CD14-positive monocyte (primary cell): ENCODE measurements at regions not wholly inside any gene's neighbourhood (a gene's known extent, or its start where the extent isn't known, plus 50 kb on each side); places are given as distances from the start of the nearest gene placed in this dataset.

Experiments used
- DNase-seq, 3 donors: peaks; one replicate each; pipeline ENCODE4 v3.0.0-alpha.2; 2011 to 2022
- H2AFZ ChIP-seq: 2 replicates; pipeline ENCODE4 v1.6.0; 2012; ENCODE audit warnings: mild to moderate bottlenecking, low read depth, low read length, inconsistent platforms; ENCODE audit not compliant: insufficient read depth, poor library complexity, severe bottlenecking
- H3K27ac ChIP-seq, 2 donors: 1 replicate in 1 of 2; 2 replicates in 1 of 2; pipeline ENCODE4 v1.5.1; 2012 to 2013; ENCODE audit warnings: low read length in 2 of 2, control low read depth in 1 of 2, inconsistent platforms in 1 of 2, low read depth in 1 of 2, mild to moderate bottlenecking in 1 of 2
- H3K27me3 ChIP-seq, 2 donors: one replicate each; pipeline versions ENCODE4 v1.6.0 to v1.6.1; 2011 to 2013; ENCODE audit warnings: low read length in 2 of 2; ENCODE audit not compliant: control insufficient read depth in 2 of 2, insufficient read depth in 2 of 2
- H3K36me3 ChIP-seq, 2 donors: replicated peaks in 1 of 2; 1 replicate in 1 of 2; 2 replicates in 1 of 2; pipeline versions ENCODE4 v1.5.1 to v1.6.1; 2012 to 2013; ENCODE audit warnings: low read length in 2 of 2, control low read depth in 1 of 2, inconsistent platforms in 1 of 2, mild to moderate bottlenecking in 1 of 2; ENCODE audit not compliant: insufficient read depth in 2 of 2, control insufficient read depth in 1 of 2
- H3K4me1 ChIP-seq, 2 donors: 1 replicate in 1 of 2; 2 replicates in 1 of 2; pipeline versions ENCODE4 v1.5.1 to v1.6.1; 2012 to 2013; ENCODE audit warnings: low read length in 2 of 2, control low read depth in 1 of 2, inconsistent platforms in 1 of 2, mild to moderate bottlenecking in 1 of 2, moderate library complexity in 1 of 2; ENCODE audit not compliant: insufficient read depth in 2 of 2, control insufficient read depth in 1 of 2
- H3K4me2 ChIP-seq: replicated peaks from 2 replicates; pipeline ENCODE3; 2012; ENCODE audit warnings: low read length, moderate library complexity, mild to moderate bottlenecking; ENCODE audit not compliant: poor library complexity, severe bottlenecking; ENCODE audit errors: extremely low read depth
- H3K4me3 ChIP-seq, 3 experiments: fragments of 200-600 bp in 1 of 3; sonication (generic) in 1 of 3; replicated peaks in 1 of 3; 1 replicate in 2 of 3; 2 replicates in 1 of 3; pipeline ENCODE4 v1.5.1; 2011 to 2013; ENCODE audit warnings: low read length in 3 of 3, mild to moderate bottlenecking in 3 of 3, control low read depth in 2 of 3, low read depth in 2 of 3, inconsistent platforms in 1 of 3, moderate library complexity in 1 of 3
- H3K79me2 ChIP-seq: 2 replicates; pipeline ENCODE4 v1.6.0; 2012; ENCODE audit warnings: mild to moderate bottlenecking, control low read depth, inconsistent platforms, low read length, moderate library complexity; ENCODE audit not compliant: insufficient read depth
- H3K9ac ChIP-seq: 2 replicates; pipeline ENCODE4 v1.6.0; 2017; ENCODE audit warnings: low read length, mild to moderate bottlenecking; ENCODE audit not compliant: insufficient read depth, poor library complexity, severe bottlenecking
- H3K9me3 ChIP-seq, 2 donors: replicated peaks in 1 of 2; 1 replicate in 1 of 2; 2 replicates in 1 of 2; pipeline versions ENCODE4 v1.5.1 to v1.6.1; 2012 to 2013; ENCODE audit warnings: low read length in 2 of 2, control low read depth in 1 of 2; ENCODE audit not compliant: control insufficient read depth in 1 of 2, insufficient read depth in 1 of 2
- H4K20me1 ChIP-seq: 2 replicates; pipeline ENCODE4 v1.6.0; 2012; ENCODE audit warnings: mild to moderate bottlenecking, low read length, control low read depth, moderate library complexity; ENCODE audit not compliant: insufficient read depth
- H3K27ac Mint-ChIP-seq, 7 donors: one replicate each; pipeline ENCODE4 v1.8.0; 2020; ENCODE audit warnings: mild to moderate bottlenecking in 7 of 7, mixed read lengths in 7 of 7, moderate library complexity in 6 of 7, inconsistent platforms in 2 of 7
- H3K27me3 Mint-ChIP-seq, 3 donors: one replicate each; pipeline ENCODE4 v1.8.0; 2021 to 2022; ENCODE audit warnings: low read depth in 3 of 3, mild to moderate bottlenecking in 3 of 3, mixed read lengths in 3 of 3, moderate library complexity in 3 of 3, inconsistent platforms in 1 of 3
- H3K36me3 Mint-ChIP-seq, 2 donors: one replicate each; pipeline ENCODE4 v1.8.0; 2020; ENCODE audit warnings: mixed read lengths in 2 of 2, inconsistent platforms in 1 of 2, mild to moderate bottlenecking in 1 of 2
- H3K4me1 Mint-ChIP-seq: one replicate; pipeline ENCODE4 v1.8.0; 2020; ENCODE audit warnings: mild to moderate bottlenecking, mixed read lengths
- H3K4me3 Mint-ChIP-seq, 2 donors: one replicate each; pipeline ENCODE4 v1.8.0; 2020; ENCODE audit warnings: mild to moderate bottlenecking in 2 of 2, mixed read lengths in 2 of 2, moderate library complexity in 1 of 2
- H3K9me3 Mint-ChIP-seq, 7 donors: one replicate each; pipeline ENCODE4 v1.8.0; 2020 to 2022; ENCODE audit warnings: mixed read lengths in 7 of 7, mild to moderate bottlenecking in 6 of 7, moderate library complexity in 6 of 7, inconsistent platforms in 2 of 7
- WGBS: methylation state at CpG from one replicate; pipeline ENCODE4 v1.1.5; 2013; ENCODE audit warnings: missing lambda C conversion rate; ENCODE audit not compliant: insufficient coverage; 5-methylcytosine and 5-hydroxymethylcytosine counted together
- intact Hi-C, 2 donors: fragments of 100-400 bp; cut with micrococcal nuclease; formaldehyde crosslinking; loops; one replicate each; pipeline versions ENCODE4 v1.15.0 to v1.15.1; 2023
- TF ChIP-seq, protein P1 (sequence below): fragments of 200-600 bp; IDR thresholded peaks from one replicate; pipeline ENCODE4 v1.8.0; 2022; ENCODE audit warnings: antibody characterized with exemption, mild to moderate bottlenecking

DNA sequence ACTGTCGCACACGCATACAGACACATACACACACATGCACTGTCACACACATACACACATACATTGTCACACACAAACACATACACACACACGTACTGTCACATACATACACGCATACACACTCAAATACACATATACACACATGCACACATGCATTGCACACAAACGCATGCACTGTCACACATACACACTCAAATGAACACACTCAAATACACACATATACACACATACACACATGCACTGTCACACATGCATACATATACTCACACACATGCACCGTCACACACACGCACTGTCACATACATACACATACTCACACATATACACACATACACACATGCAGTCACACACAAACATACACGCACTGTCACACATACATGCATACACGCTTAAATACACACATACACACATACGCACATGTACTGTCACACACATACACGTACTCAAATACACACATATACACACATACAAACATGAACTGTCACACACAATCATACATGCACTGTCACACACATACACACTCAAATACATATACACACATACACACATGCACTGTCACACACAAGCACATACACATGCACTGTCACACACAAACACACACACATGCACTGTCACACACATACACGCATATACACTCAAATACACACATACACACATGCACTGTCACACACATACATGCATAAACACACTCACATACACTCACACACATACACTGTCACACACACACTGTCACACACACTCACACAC is 548.6 kb upstream of the BTBD3 start:
- TF ChIP-seq, protein P1, sequence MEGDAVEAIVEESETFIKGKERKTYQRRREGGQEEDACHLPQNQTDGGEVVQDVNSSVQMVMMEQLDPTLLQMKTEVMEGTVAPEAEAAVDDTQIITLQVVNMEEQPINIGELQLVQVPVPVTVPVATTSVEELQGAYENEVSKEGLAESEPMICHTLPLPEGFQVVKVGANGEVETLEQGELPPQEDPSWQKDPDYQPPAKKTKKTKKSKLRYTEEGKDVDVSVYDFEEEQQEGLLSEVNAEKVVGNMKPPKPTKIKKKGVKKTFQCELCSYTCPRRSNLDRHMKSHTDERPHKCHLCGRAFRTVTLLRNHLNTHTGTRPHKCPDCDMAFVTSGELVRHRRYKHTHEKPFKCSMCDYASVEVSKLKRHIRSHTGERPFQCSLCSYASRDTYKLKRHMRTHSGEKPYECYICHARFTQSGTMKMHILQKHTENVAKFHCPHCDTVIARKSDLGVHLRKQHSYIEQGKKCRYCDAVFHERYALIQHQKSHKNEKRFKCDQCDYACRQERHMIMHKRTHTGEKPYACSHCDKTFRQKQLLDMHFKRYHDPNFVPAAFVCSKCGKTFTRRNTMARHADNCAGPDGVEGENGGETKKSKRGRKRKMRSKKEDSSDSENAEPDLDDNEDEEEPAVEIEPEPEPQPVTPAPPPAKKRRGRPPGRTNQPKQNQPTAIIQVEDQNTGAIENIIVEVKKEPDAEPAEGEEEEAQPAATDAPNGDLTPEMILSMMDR, result no peak
- no peak overlapping the region for H3K4me3 ChIP-seq
- no peaks in the 10 kb centered on the region for H3K36me3 ChIP-seq
- H3K9me3 ChIP-seq, result peaks cover 2 to 8% of the 10 kb centered on the region in 2 donors
- H3K27ac Mint-ChIP-seq, result no peak overlapping the region
- no peaks in the 10 kb centered on the region for H3K4me1 Mint-ChIP-seq
- peaks cover 0 to 7% (median under 1%) of the 10 kb centered on the region in 7 donors for H3K9me3 Mint-ChIP-seq
- H3K36me3 Mint-ChIP-seq, result no peaks in the 10 kb centered on the region
- intact Hi-C loops, result no loop called here
- H3K27ac ChIP-seq, result no peak overlapping the region
- H3K9ac ChIP-seq, result no peak overlapping the region
- no peak overlapping the region for H3K4me2 ChIP-seq
- H3K27me3 Mint-ChIP-seq, result no peaks in the 10 kb centered on the region
- no peaks in the 10 kb centered on the region for H3K4me1 ChIP-seq
- 89% methylated on average over 12 of the region's 12 CpGs for WGBS
- DNase-seq, result no peak
- H4K20me1 ChIP-seq, result no peaks in the 10 kb centered on the region
- no peak overlapping the region for H3K4me3 Mint-ChIP-seq
- no peak overlapping the region for H2AFZ ChIP-seq
- H3K79me2 ChIP-seq, result no peaks in the 10 kb centered on the region
- no peaks in the 10 kb centered on the region for H3K27me3 ChIP-seq

DNA sequence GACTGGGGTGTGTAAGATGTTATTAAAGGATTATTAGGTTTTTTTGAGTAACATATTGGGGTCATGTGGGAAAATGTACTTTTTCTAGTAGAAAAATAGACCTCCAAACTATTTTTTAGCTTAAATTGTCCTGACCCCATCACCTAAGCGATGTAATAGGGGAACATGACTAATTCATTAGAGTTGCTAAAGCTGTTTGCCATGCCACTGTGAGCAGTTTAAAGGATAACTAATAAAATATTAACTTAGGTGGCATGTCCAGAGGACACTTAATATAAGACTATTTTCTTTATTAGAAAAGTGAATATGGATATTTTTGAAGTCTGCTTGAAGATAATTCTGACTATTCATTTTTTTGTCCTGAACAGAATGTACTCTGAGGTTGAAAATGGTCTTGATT is 545.9 kb upstream of the BTBD3 start:
- no peak overlapping the region for H3K27ac Mint-ChIP-seq
- WGBS, result no CpG with 5 or more reads among the region's 1 CpG

More for the DNA sequence above, 545.9 kb upstream of the BTBD3 start:
- Mint-ChIP-seq H3K27me3 (peaks cover 0 to 2% (median 0%) of the 10 kb centered on the region in 3 donors), H3K4me3 (no peak overlapping the region), H3K4me1 (no peaks in the 10 kb centered on the region), H3K36me3 (no peaks in the 10 kb centered on the region), H3K9me3 (peaks cover 0 to 3% (median 0%) of the 10 kb centered on the region in 7 donors)
- H3K9me3 ChIP-seq, result peaks cover 0 to 8% of the 10 kb centered on the region in 2 donors
- no peak overlapping the region for H3K27ac ChIP-seq
- no peak overlapping the region for H2AFZ ChIP-seq
- no peaks in the 10 kb centered on the region for H3K79me2 ChIP-seq
- no peak overlapping the region for H3K4me2 ChIP-seq
- no peak overlapping the region for H3K4me3 ChIP-seq
- TF ChIP-seq, protein P1, result no peak
- H3K27me3 ChIP-seq, result no peaks in the 10 kb centered on the region
- H3K4me1 ChIP-seq, result no peaks in the 10 kb centered on the region
- H3K9ac ChIP-seq, result no peak overlapping the region
- DNase-seq, result no peak
- H3K36me3 ChIP-seq, result no peaks in the 10 kb centered on the region
- intact Hi-C loops, result no loop called here
- no peaks in the 10 kb centered on the region for H4K20me1 ChIP-seq
